Neural cell (in vitro differentiated cells): ENCODE measurements at regions not wholly inside any gene's neighbourhood (a gene's known extent, or its start where the extent isn't known, plus 50 kb on each side); places are given as distances from the start of the nearest gene placed in this dataset.

Experiments
- EP300 ChIP-seq: fragments of 450-650 bp; conservative IDR thresholded peaks from 2 replicates; pipeline ENCODE4 v1.6.1; 2014; ENCODE audit warnings: antibody characterized with exemption, mild to moderate bottlenecking, moderate library complexity; ENCODE audit not compliant: poor library complexity, severe bottlenecking
- EZH2 ChIP-seq: fragments of 200-600, 300-800 bp; shearing (Covaris generic), sonication (generic); IDR thresholded peaks from 2 replicates; pipeline ENCODE4 v1.6.1; 2014; ENCODE audit warnings: antibody characterized with exemption, low read length, borderline replicate concordance, mild to moderate bottlenecking; ENCODE audit not compliant: insufficient read depth, poor library complexity, severe bottlenecking
- MXI1 ChIP-seq: fragments of 450-650 bp; conservative IDR thresholded peaks from 2 replicates; pipeline ENCODE4 v1.6.1; 2014; ENCODE audit warnings: antibody characterized with exemption, mild to moderate bottlenecking; ENCODE audit not compliant: poor library complexity, severe bottlenecking
- POLR2AphosphoS5 ChIP-seq: IDR thresholded peaks from 2 replicates; pipeline ENCODE4 v1.6.1; 2012
- RAD21 ChIP-seq: fragments of 450-650 bp; conservative IDR thresholded peaks from 2 replicates; pipeline ENCODE4 v1.6.1; 2014; ENCODE audit warnings: antibody characterized with exemption, mild to moderate bottlenecking, moderate library complexity
- SMC3 ChIP-seq: fragments of 450-650 bp; conservative IDR thresholded peaks from 2 replicates; pipeline ENCODE4 v1.6.1; 2014; ENCODE audit warnings: antibody characterized with exemption, mild to moderate bottlenecking, moderate library complexity; ENCODE audit not compliant: poor library complexity
- TAF1 ChIP-seq: IDR thresholded peaks from 2 replicates; pipeline ENCODE4 v1.6.1; 2012; ENCODE audit warnings: low read depth
- TF ChIP-seq, protein P1 (sequence below): fragments of 450-650 bp; IDR thresholded peaks from 2 replicates; pipeline ENCODE4 v1.5.1; 2014; ENCODE audit warnings: antibody characterized with exemption, mild to moderate bottlenecking, moderate library complexity; ENCODE audit not compliant: poor library complexity, severe bottlenecking
- TF ChIP-seq, protein P2 (sequence below): IDR thresholded peaks from 2 replicates; pipeline ENCODE4 v1.6.1; 2012; ENCODE audit warnings: borderline replicate concordance

GRCh38 chr6:78526432-78526831 is 340.9 kb upstream of the IRAK1BP1 start:
- TF ChIP-seq, protein P1, sequence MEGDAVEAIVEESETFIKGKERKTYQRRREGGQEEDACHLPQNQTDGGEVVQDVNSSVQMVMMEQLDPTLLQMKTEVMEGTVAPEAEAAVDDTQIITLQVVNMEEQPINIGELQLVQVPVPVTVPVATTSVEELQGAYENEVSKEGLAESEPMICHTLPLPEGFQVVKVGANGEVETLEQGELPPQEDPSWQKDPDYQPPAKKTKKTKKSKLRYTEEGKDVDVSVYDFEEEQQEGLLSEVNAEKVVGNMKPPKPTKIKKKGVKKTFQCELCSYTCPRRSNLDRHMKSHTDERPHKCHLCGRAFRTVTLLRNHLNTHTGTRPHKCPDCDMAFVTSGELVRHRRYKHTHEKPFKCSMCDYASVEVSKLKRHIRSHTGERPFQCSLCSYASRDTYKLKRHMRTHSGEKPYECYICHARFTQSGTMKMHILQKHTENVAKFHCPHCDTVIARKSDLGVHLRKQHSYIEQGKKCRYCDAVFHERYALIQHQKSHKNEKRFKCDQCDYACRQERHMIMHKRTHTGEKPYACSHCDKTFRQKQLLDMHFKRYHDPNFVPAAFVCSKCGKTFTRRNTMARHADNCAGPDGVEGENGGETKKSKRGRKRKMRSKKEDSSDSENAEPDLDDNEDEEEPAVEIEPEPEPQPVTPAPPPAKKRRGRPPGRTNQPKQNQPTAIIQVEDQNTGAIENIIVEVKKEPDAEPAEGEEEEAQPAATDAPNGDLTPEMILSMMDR: no peak
- TF ChIP-seq, protein P2, sequence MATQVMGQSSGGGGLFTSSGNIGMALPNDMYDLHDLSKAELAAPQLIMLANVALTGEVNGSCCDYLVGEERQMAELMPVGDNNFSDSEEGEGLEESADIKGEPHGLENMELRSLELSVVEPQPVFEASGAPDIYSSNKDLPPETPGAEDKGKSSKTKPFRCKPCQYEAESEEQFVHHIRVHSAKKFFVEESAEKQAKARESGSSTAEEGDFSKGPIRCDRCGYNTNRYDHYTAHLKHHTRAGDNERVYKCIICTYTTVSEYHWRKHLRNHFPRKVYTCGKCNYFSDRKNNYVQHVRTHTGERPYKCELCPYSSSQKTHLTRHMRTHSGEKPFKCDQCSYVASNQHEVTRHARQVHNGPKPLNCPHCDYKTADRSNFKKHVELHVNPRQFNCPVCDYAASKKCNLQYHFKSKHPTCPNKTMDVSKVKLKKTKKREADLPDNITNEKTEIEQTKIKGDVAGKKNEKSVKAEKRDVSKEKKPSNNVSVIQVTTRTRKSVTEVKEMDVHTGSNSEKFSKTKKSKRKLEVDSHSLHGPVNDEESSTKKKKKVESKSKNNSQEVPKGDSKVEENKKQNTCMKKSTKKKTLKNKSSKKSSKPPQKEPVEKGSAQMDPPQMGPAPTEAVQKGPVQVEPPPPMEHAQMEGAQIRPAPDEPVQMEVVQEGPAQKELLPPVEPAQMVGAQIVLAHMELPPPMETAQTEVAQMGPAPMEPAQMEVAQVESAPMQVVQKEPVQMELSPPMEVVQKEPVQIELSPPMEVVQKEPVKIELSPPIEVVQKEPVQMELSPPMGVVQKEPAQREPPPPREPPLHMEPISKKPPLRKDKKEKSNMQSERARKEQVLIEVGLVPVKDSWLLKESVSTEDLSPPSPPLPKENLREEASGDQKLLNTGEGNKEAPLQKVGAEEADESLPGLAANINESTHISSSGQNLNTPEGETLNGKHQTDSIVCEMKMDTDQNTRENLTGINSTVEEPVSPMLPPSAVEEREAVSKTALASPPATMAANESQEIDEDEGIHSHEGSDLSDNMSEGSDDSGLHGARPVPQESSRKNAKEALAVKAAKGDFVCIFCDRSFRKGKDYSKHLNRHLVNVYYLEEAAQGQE: no peak
- TF ChIP-seq EZH2: no peak
- TF ChIP-seq EP300: no peak
- TF ChIP-seq POLR2AphosphoS5: no peak
- no peak for TF ChIP-seq TAF1
- TF ChIP-seq SMC3: no peak
- no peak for TF ChIP-seq MXI1
- TF ChIP-seq RAD21: no peak
